Heart left ventricle (tissue), 16 donors: ENCODE measurements at regions not wholly inside any gene's neighbourhood (a gene's known extent, or its start where the extent isn't known, plus 50 kb on each side); places are given as distances from the start of the nearest gene placed in this dataset.

Experiments
- ATAC-seq, 4 donors: fragments of 200-7000 bp; cut with Tn5 transposase; one replicate each; pipeline ENCODE4 v1.9.1; 2020 to 2022; ENCODE audit warnings: moderate library complexity in 4 of 4, mild to moderate bottlenecking in 3 of 4, moderate number of reproducible peaks in 1 of 4
- DNase-seq, 5 donors: peaks; one replicate each; pipeline ENCODE4 v3.0.0-alpha.2; 2020
- H3K27ac ChIP-seq, 12 donors: fragments of 200-600 bp; sonication (generic) in 4 of 12; one replicate each; pipeline versions ENCODE4 v1.5.0 to v1.8.0; 2016 to 2022; ENCODE audit warnings: mild to moderate bottlenecking in 2 of 12
- H3K27me3 ChIP-seq, 9 donors: fragments of 200-600 bp; sonication (generic) in 2 of 9; one replicate each; pipeline versions ENCODE4 v1.5.1 to v1.8.0; 2016 to 2022; ENCODE audit warnings: mild to moderate bottlenecking in 3 of 9
- H3K36me3 ChIP-seq, 9 donors: fragments of 200-600 bp; sonication (generic) in 2 of 9; one replicate each; pipeline versions ENCODE4 v1.5.0 to v1.8.0; 2018 to 2022; ENCODE audit warnings: mild to moderate bottlenecking in 2 of 9
- H3K4me1 ChIP-seq, 12 donors: fragments of 200-600 bp; sonication (generic) in 4 of 12; one replicate each; pipeline versions ENCODE4 v1.5.0 to v1.8.0; 2016 to 2022; ENCODE audit warnings: mild to moderate bottlenecking in 3 of 12
- H3K4me3 ChIP-seq, 12 donors: fragments of 200-600 bp; sonication (generic) in 4 of 12; one replicate each; pipeline versions ENCODE4 v1.5.0 to v1.8.0; 2017 to 2022; ENCODE audit warnings: mild to moderate bottlenecking in 9 of 12, moderate library complexity in 4 of 12
- H3K9me3 ChIP-seq, 12 donors: fragments of 200-600 bp; sonication (generic) in 4 of 12; one replicate each; pipeline versions ENCODE4 v1.5.0 to v1.8.0; 2016 to 2022; ENCODE audit warnings: mild to moderate bottlenecking in 1 of 12
- POLR2A ChIP-seq, 2 donors: fragments of 450-650 bp; IDR thresholded peaks; one replicate each; pipeline ENCODE4 v1.6.1; 2017; ENCODE audit warnings: antibody characterized with exemption in 2 of 2, mild to moderate bottlenecking in 2 of 2, moderate library complexity in 2 of 2
- WGBS, 4 donors: extraction: QIAGEN DNeasy Blood & Tissue Kit in 2 of 4; methylation state at CpG; one replicate each; pipeline versions ENCODE4 v1.1.5 to v1.1.7; 2013 to 2018; 5-methylcytosine and 5-hydroxymethylcytosine counted together
- intact Hi-C, 10 donors: fragments of 100-400 bp; cut with DNase I; formaldehyde crosslinking; loops; one replicate each; pipeline versions ENCODE4 v1.11.1 to v1.14.2; 2022
- TF ChIP-seq, protein P1 (sequence below), 12 donors: fragments of 200-600 bp; sonication (generic) in 4 of 12; IDR thresholded peaks; one replicate each; pipeline versions ENCODE4 v1.5.0 to v1.8.0; 2018 to 2022; ENCODE audit warnings: antibody characterized with exemption in 12 of 12, mild to moderate bottlenecking in 5 of 12
- donor health status: ischemic (EF 13 %, LVEDD 7.1; RV severe dilation, severe dysfunction).
- donor health status: healthy with polysubstance abuse.
- donor health status: DM: no; HTN: yes; CAD: no.
- donor health status: DM: no; HTN: no; CAD: no.
- donor health status: ischemic (EF 25% LVEDD 6.9; RV normal size, moderate dysfunction).
- donor health status: ischemic (EF 25% LVEDD 5.7; RV mildly dilated, moderate dysfunction).
- donor health status: healthy.
- donor health status: DM: yes; HTN: yes; CAD: no.
- donor health status: ischemic (EF 35%, LVEDD 5.7; RV mildly dilated, moderate dysfunction).
- donor health status: nonischemic (EF 11% LVEDD 7.7; RV severe dilation, severe dysfunction).
- donor health status: DM: yes; HTN: yes; CAD: no.
- donor health status: PGD.
- donor health status: ischemic (EF 29% LVEDD 5.4; RV normal size, mild dysfunction).
- donor health status: nonischemic (EF 23%, LVEDD 6.1; RV moderate dilation, normal function).

DNA sequence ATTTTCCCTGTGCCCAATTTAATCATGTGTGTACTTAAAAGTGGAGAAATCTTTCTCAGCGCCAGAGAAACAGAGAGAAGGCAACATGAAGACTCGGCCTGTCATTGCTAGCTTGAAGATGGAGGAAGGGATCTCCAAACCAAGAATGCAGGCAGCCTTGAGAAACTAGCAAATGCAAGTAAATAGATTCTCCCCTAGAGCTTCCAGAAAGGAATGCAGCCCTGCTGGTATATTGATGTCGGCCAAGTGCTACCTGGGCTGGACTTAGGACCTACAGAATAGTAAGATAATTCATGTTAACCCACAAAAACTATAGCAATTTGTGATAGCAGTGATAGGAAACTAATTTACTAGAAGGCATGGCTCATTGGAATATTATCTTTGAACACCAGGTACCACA lies 150.9 kb upstream of the ABI3BP start:
- TF ChIP-seq, protein P1, sequence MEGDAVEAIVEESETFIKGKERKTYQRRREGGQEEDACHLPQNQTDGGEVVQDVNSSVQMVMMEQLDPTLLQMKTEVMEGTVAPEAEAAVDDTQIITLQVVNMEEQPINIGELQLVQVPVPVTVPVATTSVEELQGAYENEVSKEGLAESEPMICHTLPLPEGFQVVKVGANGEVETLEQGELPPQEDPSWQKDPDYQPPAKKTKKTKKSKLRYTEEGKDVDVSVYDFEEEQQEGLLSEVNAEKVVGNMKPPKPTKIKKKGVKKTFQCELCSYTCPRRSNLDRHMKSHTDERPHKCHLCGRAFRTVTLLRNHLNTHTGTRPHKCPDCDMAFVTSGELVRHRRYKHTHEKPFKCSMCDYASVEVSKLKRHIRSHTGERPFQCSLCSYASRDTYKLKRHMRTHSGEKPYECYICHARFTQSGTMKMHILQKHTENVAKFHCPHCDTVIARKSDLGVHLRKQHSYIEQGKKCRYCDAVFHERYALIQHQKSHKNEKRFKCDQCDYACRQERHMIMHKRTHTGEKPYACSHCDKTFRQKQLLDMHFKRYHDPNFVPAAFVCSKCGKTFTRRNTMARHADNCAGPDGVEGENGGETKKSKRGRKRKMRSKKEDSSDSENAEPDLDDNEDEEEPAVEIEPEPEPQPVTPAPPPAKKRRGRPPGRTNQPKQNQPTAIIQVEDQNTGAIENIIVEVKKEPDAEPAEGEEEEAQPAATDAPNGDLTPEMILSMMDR (IDR thresholded peaks at IDR 0.05), result no peak
- TF ChIP-seq POLR2A (IDR thresholded peaks at IDR 0.05), result no peak
- H3K9me3 ChIP-seq, result no peaks in the 10 kb centered on the region
- no peak overlapping the region for H3K27ac ChIP-seq
- ATAC-seq, result no peak
- no peak for DNase-seq
- intact Hi-C loops, result loop anchor here in 1 of 10 donors (10.0 kb wide), 1 partner anchor 59 kb away; no protein-coding TSS in a partner anchor
- no peaks in the 10 kb centered on the region for H3K36me3 ChIP-seq
- WGBS, 4 donors, result 71 to 87% (median 79%) methylated on average over 3 of the region's 3 CpGs
- no peak overlapping the region for H3K4me3 ChIP-seq
- H3K27me3 ChIP-seq, result no peaks in the 10 kb centered on the region
- peaks cover 0 to 3% (median 0%) of the 10 kb centered on the region in 12 donors for H3K4me1 ChIP-seq

GRCh38 chr3:101143012-101143411 lies 149.8 kb upstream of the ABI3BP start:
- 71 to 86% (median 75%) methylated on average over 3 of the region's 3 CpGs for WGBS, 4 donors
- Histone ChIP-seq H3K9me3 (no peaks in the 10 kb centered on the region), H3K4me3 (no peak overlapping the region), H3K4me1 (peaks cover 0 to 3% (median 0%) of the 10 kb centered on the region in 12 donors), H3K27ac (no peak overlapping the region), H3K36me3 (no peaks in the 10 kb centered on the region), H3K27me3 (no peaks in the 10 kb centered on the region)
- ATAC-seq (no peak), DNase-seq (no peak)
- TF ChIP-seq POLR2A (IDR thresholded peaks at IDR 0.05), result no peak
- TF ChIP-seq, protein P1 (IDR thresholded peaks at IDR 0.05), result no peak
- intact Hi-C loops, result loop anchor here in 1 of 10 donors (10.0 kb wide), 1 partner anchor 58 kb away; no protein-coding TSS in a partner anchor

- H3K27me3 ChIP-seq, result no peaks in the 10 kb centered on the region
- H3K4me3 ChIP-seq, result no peak overlapping the region
- ATAC-seq, result no peak
- DNase-seq, result no peak
- H3K36me3 ChIP-seq, result no peaks in the 10 kb centered on the region
- intact Hi-C loops, result loop anchor here in 1 of 10 donors (10.0 kb wide), 1 partner anchor 57 kb away; no protein-coding TSS in a partner anchor
- H3K9me3 ChIP-seq, result no peaks in the 10 kb centered on the region
- peaks cover 0 to 3% (median 0%) of the 10 kb centered on the region in 12 donors for H3K4me1 ChIP-seq
- no peak for TF ChIP-seq POLR2A (IDR thresholded peaks at IDR 0.05)
- TF ChIP-seq, protein P1 (IDR thresholded peaks at IDR 0.05), result no peak
- H3K27ac ChIP-seq, result no peak overlapping the region
- WGBS, 4 donors, result 58 to 65% (median 60%) methylated on average over 2 of the region's 2 CpGs
Measured at GRCh38 chr3:101142160-101142559, 148.9 kb upstream of the ABI3BP start.

GRCh38 chr3:101141135-101141534 lies 147.9 kb upstream of the ABI3BP start:
- H3K4me1 ChIP-seq, result peaks cover 0 to 3% (median 0%) of the 10 kb centered on the region in 12 donors
- DNase-seq, result no peak
- 66 to 86% (median 83%) methylated on average over 1 of the region's 1 CpG for WGBS, 4 donors

More at GRCh38 chr3:101141135-101141534, 147.9 kb upstream of the ABI3BP start:
- Histone ChIP-seq H3K36me3 (no peaks in the 10 kb centered on the region), H3K4me3 (no peak overlapping the region), H3K27ac (no peak overlapping the region), H3K9me3 (no peaks in the 10 kb centered on the region), H3K27me3 (no peaks in the 10 kb centered on the region)
- no peak for ATAC-seq
- intact Hi-C loops, result loop anchor here in 1 of 10 donors (10.0 kb wide), 1 partner anchor 56 kb away; no protein-coding TSS in a partner anchor
- TF ChIP-seq, protein P1 (IDR thresholded peaks at IDR 0.05), result no peak
- TF ChIP-seq POLR2A (IDR thresholded peaks at IDR 0.05), result no peak
